Fibroblast of skin of left quadriceps (primary cell): ENCODE measurements at regions not wholly inside any gene's neighbourhood (a gene's known extent, or its start where the extent isn't known, plus 50 kb on each side); places are given as distances from the start of the nearest gene placed in this dataset.

Source experiments
- DNase-seq, 2 experiments: peaks; one replicate each; pipeline ENCODE4 v3.0.0-alpha.2; 2013; ENCODE audit warnings: low read depth in 2 of 2

GRCh38 chr14:95034788-95035187 lies 122.5 kb downstream of the DICER1 start:
- DNase-seq, result no peak

- no peak for DNase-seq
Measured at GRCh38 chr14:95033682-95034632, 123.4 kb downstream of the DICER1 start.

GRCh38 chr14:95033031-95033430 lies 124.3 kb downstream of the DICER1 start:
- no peak for DNase-seq

GRCh38 chr14:95026851-95027463 lies 130.4 kb downstream of the DICER1 start:
- DNase-seq, result no peak

GRCh38 chr14:95025941-95026340 lies 131.4 kb downstream of the DICER1 start:
- DNase-seq, result no peak

GRCh38 chr14:95025218-95025617 lies 132.1 kb downstream of the DICER1 start:
- DNase-seq, result no peak

- no peak for DNase-seq
Measured at GRCh38 chr14:95024380-95024779, 132.9 kb downstream of the DICER1 start.

- DNase-seq, result peak in 1 of 2 experiments; percentile 6
Measured at GRCh38 chr14:95023886-95024285, 133.4 kb downstream of the DICER1 start.

- DNase-seq, result no peak
Measured at GRCh38 chr14:95023115-95023514, 134.2 kb downstream of the DICER1 start.

- no peak for DNase-seq
Measured at GRCh38 chr14:95021588-95021987, 135.7 kb downstream of the DICER1 start.

- DNase-seq, result no peak
Measured at GRCh38 chr14:95018821-95019220, 138.5 kb downstream of the DICER1 start.

- DNase-seq, result no peak
Measured at GRCh38 chr14:95015046-95015445, 142.3 kb downstream of the DICER1 start.

- DNase-seq, result no peak
Measured at GRCh38 chr14:95014036-95014435, 143.3 kb downstream of the DICER1 start.

- DNase-seq, result no peak
Measured at GRCh38 chr14:95011445-95012006, 145.8 kb downstream of the DICER1 start.

- DNase-seq, result no peak
Measured at GRCh38 chr14:95008445-95009217, 148.7 kb downstream of the DICER1 start.

GRCh38 chr14:95007921-95008320 lies 149.4 kb downstream of the DICER1 start:
- no peak for DNase-seq

- no peak for DNase-seq
Measured at GRCh38 chr14:95006479-95006878, 150.8 kb downstream of the DICER1 start.

GRCh38 chr14:95006051-95006450 lies 151.3 kb downstream of the DICER1 start:
- DNase-seq, result no peak

GRCh38 chr14:95003099-95003960 lies 154.0 kb downstream of the DICER1 start:
- DNase-seq, result no peak

GRCh38 chr14:94998685-94999084 lies 158.6 kb downstream of the DICER1 start:
- no peak for DNase-seq

GRCh38 chr14:94998110-94998509 lies 159.2 kb downstream of the DICER1 start:
- no peak for DNase-seq
